K562 (cell line): ENCODE measurements at regions not wholly inside any gene's neighbourhood (a gene's known extent, or its start where the extent isn't known, plus 50 kb on each side); places are given as distances from the start of the nearest gene placed in this dataset.

Experiments used
- ATAC-seq: fragments of 200-7000 bp; cut with Tn5 transposase; 3 replicates; pipeline ENCODE4 v1.9.1; 2020; ENCODE audit warnings: moderate library complexity
- BruUV-seq: library from RNA; stranded (reverse); fragments of 400-500 nt; replicated peaks from 2 replicates; lab custom pipeline; 2021; lab: Mats Ljungman, UMichigan
- CTCF ChIA-PET: fragments of 300-600 bp; formaldehyde crosslinking; extraction: SDS; loops from one replicate; lab custom pipeline; 2021; ENCODE audit warnings: low intra/inter-chr PET ratio; lab: Yijun Ruan, JAX
- POLR2A ChIA-PET: fragments of 300-600, 350-650 bp; sonication (Branson Sonifier 250); formaldehyde crosslinking; extraction: SDS; loops from one replicate; lab custom pipeline; 2021; ENCODE audit warnings: antibody characterized with exemption, inconsistent platforms; lab: Yijun Ruan, JAX
- DNase-seq, 4 experiments: peaks; one replicate each; pipeline versions ENCODE4 v3.0.0 to v3.0.0-alpha.2; 2011 to 2018; ENCODE audit warnings: low spot score in 3 of 4, mixed read lengths in 3 of 4; ENCODE audit errors: extremely low read depth in 1 of 4
- FAIRE-seq: peaks from 2 replicates; lab custom pipeline; 2011; peaks lifted over from hg19 to GRCh38; lab: Jason Lieb, UNC
- H2AFZ ChIP-seq: 2 replicates; pipeline ENCODE4 v1.6.0; 2011; ENCODE audit warnings: low read depth, low read length, control low read depth, inconsistent platforms
- H3K27ac ChIP-seq: fragments of 200-600 bp; 3 replicates; pipeline ENCODE4 v1.8.0; 2011; ENCODE audit warnings: low read depth, mild to moderate bottlenecking, control low read depth, inconsistent platforms, low read length, moderate library complexity, mixed read lengths; ENCODE audit errors: extremely low read depth
- H3K27me3 ChIP-seq, 2 experiments: fragments of 300-600 bp in 1 of 2; 2 replicates in 1 of 2; 3 replicates in 1 of 2; pipeline versions ENCODE4 v1.6.0 to v1.8.0; 2011; ENCODE audit warnings: inconsistent platforms in 2 of 2, low read length in 2 of 2, mild to moderate bottlenecking in 1 of 2, mixed read lengths in 1 of 2, moderate library complexity in 1 of 2; ENCODE audit not compliant: control insufficient read depth in 2 of 2, insufficient read depth in 2 of 2
- H3K36me3 ChIP-seq: fragments of 300-600 bp; 3 replicates; pipeline ENCODE4 v1.8.0; 2011; ENCODE audit warnings: mild to moderate bottlenecking, low read length, inconsistent platforms; ENCODE audit not compliant: control insufficient read depth, insufficient read depth
- H3K4me1 ChIP-seq, 2 experiments: fragments of 200-600 bp in 1 of 2; replicated peaks in 1 of 2; 2 replicates in 1 of 2; 3 replicates in 1 of 2; pipeline versions ENCODE4 v1.5.1 to v1.8.0; 2011; ENCODE audit warnings: inconsistent platforms in 2 of 2, low read length in 2 of 2, mild to moderate bottlenecking in 1 of 2, mixed read lengths in 1 of 2, moderate library complexity in 1 of 2; ENCODE audit not compliant: control insufficient read depth in 2 of 2, insufficient read depth in 2 of 2
- H3K4me2 ChIP-seq: 2 replicates; pipeline ENCODE4 v1.6.1; 2011; ENCODE audit warnings: low read length, control low read depth, inconsistent platforms, mixed read lengths; ENCODE audit not compliant: insufficient read depth
- H3K4me3 ChIP-seq: fragments of 200-600 bp; sonication (generic), shearing (Covaris generic); 2 replicates; pipeline ENCODE4 v1.5.1; 2016; ENCODE audit warnings: control low read depth, inconsistent platforms
- H3K79me2 ChIP-seq: fragments of 200-600 bp; 3 replicates; pipeline ENCODE4 v1.8.0; 2011; ENCODE audit warnings: low read length, inconsistent platforms; ENCODE audit not compliant: control insufficient read depth, insufficient read depth
- H3K9ac ChIP-seq, 2 experiments: 2 replicates each; pipeline versions ENCODE4 v1.6.0 to v1.6.1; 2011; ENCODE audit warnings: low read depth in 2 of 2, low read length in 2 of 2, control low read depth in 1 of 2, inconsistent platforms in 1 of 2, mild to moderate bottlenecking in 1 of 2, mixed read lengths in 1 of 2; ENCODE audit not compliant: insufficient read depth in 1 of 2
- H3K9me1 ChIP-seq: one replicate; pipeline ENCODE4 v1.6.0; 2011; ENCODE audit warnings: inconsistent platforms, mild to moderate bottlenecking, low read length, moderate library complexity; ENCODE audit not compliant: control insufficient read depth, insufficient read depth
- H3K9me3 ChIP-seq: replicated peaks from 2 replicates; pipeline ENCODE4 v1.5.1; 2011; ENCODE audit warnings: low read depth, low read length, inconsistent platforms; ENCODE audit not compliant: control insufficient read depth, insufficient read depth
- H4K20me1 ChIP-seq: replicated peaks from 2 replicates; pipeline ENCODE4 v1.6.1; 2011; ENCODE audit warnings: low read length, inconsistent platforms, mixed read lengths; ENCODE audit not compliant: control insufficient read depth, insufficient read depth
- HNRNPK ChIP-seq: fragments of 200-400 bp; formaldehyde crosslinking; IDR thresholded peaks from one replicate; pipeline ENCODE4 v1.6.1; 2018; ENCODE audit warnings: mild to moderate bottlenecking, low read depth, low read length; ENCODE audit not compliant: poor library complexity, severe bottlenecking
- SREBF2 ChIP-seq: sonication (generic); formaldehyde crosslinking; IDR thresholded peaks from 2 replicates; pipeline ENCODE4 v1.4.0; 2020; ENCODE audit warnings: mild to moderate bottlenecking, missing genetic modification reagents
- TARDBP ChIP-seq: fragments of 450-650 bp; IDR thresholded peaks from 2 replicates; pipeline ENCODE4 v1.6.1; 2016
- TCF7 ChIP-seq: sonication (generic); IDR thresholded peaks from 2 replicates; pipeline ENCODE4 v1.6.1; 2016; ENCODE audit warnings: antibody characterized with exemption, borderline replicate concordance
- ZNF766 ChIP-seq: fragments of 200-800 bp; sonication (Bioruptor generic); conservative IDR thresholded peaks from 2 replicates; pipeline ENCODE4 v1.6.1; 2016; ENCODE audit warnings: missing genetic modification characterization, missing compliant biosample characterization
- ZNF785 ChIP-seq: fragments of 250-450 bp; sonication (Bioruptor Pico); IDR thresholded peaks from 2 replicates; pipeline ENCODE4 v1.4.0; 2020; ENCODE audit warnings: mild to moderate bottlenecking
- WGBS: fragments of 100-300 bp; shearing (Covaris generic); methylation state at CpG from one replicate; pipeline ENCODE4 v1.1.6; 2016; ENCODE audit warnings: low coverage, mixed read lengths; ENCODE audit not compliant: insufficient coverage; ENCODE audit errors: missing lambda C conversion rate; 5-methylcytosine and 5-hydroxymethylcytosine counted together
- in situ Hi-C: fragments of 300-500 bp; cut with MboI; formaldehyde crosslinking; loops from 4 replicates; pipeline ENCODE4 v1.15.0; 2018; ENCODE audit warnings: inconsistent platforms, mixed read lengths
- intact Hi-C: fragments of 100-400 bp; cut with micrococcal nuclease; formaldehyde crosslinking; loops from 2 replicates; pipeline ENCODE4 v1.14.2; 2022
- TF ChIP-seq, protein P1 (sequence below): sonication (generic); formaldehyde crosslinking; IDR thresholded peaks from 2 replicates; pipeline ENCODE4 v1.8.1; 2022; ENCODE audit warnings: missing genetic modification reagents
- TF ChIP-seq, protein P2 (sequence below): fragments of 200-400 bp; formaldehyde crosslinking; IDR thresholded peaks from 2 replicates; pipeline ENCODE4 v1.6.1; 2017; ENCODE audit warnings: mild to moderate bottlenecking, low read depth, low read length, moderate library complexity

DNA sequence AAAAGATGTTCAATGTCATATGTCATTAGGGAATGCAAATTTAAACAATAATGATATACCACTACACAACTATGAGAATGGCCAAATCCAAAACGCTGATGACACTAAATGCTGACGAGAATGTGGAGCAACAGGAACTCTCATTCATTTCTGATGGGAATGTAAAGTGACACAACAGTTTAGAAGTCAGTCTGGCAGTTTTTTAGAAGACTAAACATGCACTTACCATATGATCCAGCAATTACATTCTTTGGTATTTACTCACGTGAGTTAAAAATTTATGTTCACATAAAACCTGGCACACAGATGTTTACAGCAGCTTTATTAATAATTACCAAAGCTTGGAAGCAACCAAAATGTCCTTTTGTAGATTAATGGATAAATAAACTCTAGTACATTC, 110.4 kb upstream of the C1orf21 start:
- no peak for FAIRE-seq
- no peaks in the 10 kb centered on the region for H3K36me3 ChIP-seq
- H3K9me3 ChIP-seq = no peaks in the 10 kb centered on the region
- no peaks in the 10 kb centered on the region for H3K9me1 ChIP-seq
- H3K4me2 ChIP-seq = no peak overlapping the region
- no peaks in the 10 kb centered on the region for H3K79me2 ChIP-seq
- in situ Hi-C loops = no loop called here
- H3K27me3 ChIP-seq = no peaks in the 10 kb centered on the region
- no peak for TF ChIP-seq HNRNPK
- TF ChIP-seq, protein P1, sequence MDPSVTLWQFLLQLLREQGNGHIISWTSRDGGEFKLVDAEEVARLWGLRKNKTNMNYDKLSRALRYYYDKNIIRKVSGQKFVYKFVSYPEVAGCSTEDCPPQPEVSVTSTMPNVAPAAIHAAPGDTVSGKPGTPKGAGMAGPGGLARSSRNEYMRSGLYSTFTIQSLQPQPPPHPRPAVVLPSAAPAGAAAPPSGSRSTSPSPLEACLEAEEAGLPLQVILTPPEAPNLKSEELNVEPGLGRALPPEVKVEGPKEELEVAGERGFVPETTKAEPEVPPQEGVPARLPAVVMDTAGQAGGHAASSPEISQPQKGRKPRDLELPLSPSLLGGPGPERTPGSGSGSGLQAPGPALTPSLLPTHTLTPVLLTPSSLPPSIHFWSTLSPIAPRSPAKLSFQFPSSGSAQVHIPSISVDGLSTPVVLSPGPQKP (CRISPR knock-in tag) = no peak
- TF ChIP-seq, protein P2, sequence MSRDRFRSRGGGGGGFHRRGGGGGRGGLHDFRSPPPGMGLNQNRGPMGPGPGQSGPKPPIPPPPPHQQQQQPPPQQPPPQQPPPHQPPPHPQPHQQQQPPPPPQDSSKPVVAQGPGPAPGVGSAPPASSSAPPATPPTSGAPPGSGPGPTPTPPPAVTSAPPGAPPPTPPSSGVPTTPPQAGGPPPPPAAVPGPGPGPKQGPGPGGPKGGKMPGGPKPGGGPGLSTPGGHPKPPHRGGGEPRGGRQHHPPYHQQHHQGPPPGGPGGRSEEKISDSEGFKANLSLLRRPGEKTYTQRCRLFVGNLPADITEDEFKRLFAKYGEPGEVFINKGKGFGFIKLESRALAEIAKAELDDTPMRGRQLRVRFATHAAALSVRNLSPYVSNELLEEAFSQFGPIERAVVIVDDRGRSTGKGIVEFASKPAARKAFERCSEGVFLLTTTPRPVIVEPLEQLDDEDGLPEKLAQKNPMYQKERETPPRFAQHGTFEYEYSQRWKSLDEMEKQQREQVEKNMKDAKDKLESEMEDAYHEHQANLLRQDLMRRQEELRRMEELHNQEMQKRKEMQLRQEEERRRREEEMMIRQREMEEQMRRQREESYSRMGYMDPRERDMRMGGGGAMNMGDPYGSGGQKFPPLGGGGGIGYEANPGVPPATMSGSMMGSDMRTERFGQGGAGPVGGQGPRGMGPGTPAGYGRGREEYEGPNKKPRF = no peak
- no peak for TF ChIP-seq ZNF766 (CRISPR knock-in tag)
- TF ChIP-seq TCF7 = no peak
- no peak for TF ChIP-seq TARDBP
- no peak for TF ChIP-seq ZNF785 (CRISPR knock-in tag)
- no peak for TF ChIP-seq SREBF2 (CRISPR knock-in tag)
- DNase-seq = no peak
- intact Hi-C loops = no loop called here
- no peaks in the 10 kb centered on the region for H3K4me1 ChIP-seq
- no peak for ATAC-seq
- no peak overlapping the region for H3K27ac ChIP-seq
- CTCF ChIA-PET = no interaction called here
- POLR2A ChIA-PET = no interaction called here
- no peak overlapping the region for H2AFZ ChIP-seq
- H3K4me3 ChIP-seq = no peak overlapping the region
- 0% methylated on average over 3 of the region's 3 CpGs for WGBS
- no peak overlapping the region for H3K9ac ChIP-seq
- H4K20me1 ChIP-seq = no peaks in the 10 kb centered on the region
- BruUV-seq = no TSS peak
